Calu3 (cell line): ENCODE measurements at regions not wholly inside any gene's neighbourhood (a gene's known extent, or its start where the extent isn't known, plus 50 kb on each side); places are given as distances from the start of the nearest gene placed in this dataset.

Experiments
- BruUV-seq: library from RNA; stranded (reverse); fragments of 400-500 nt; replicated peaks from 2 replicates; lab custom pipeline; 2021; lab: Mats Ljungman, UMichigan
- CTCF ChIA-PET: fragments of 300-600 bp; sonication (Branson Sonifier 250); formaldehyde crosslinking; loops from one replicate; lab custom pipeline; 2022; ENCODE audit warnings: antibody characterized with exemption; lab: Charles Lee
- DNase-seq: peaks from one replicate; pipeline ENCODE4 v3.0.0; 2022
- H3K27ac Mint-ChIP-seq: one replicate; pipeline ENCODE4 v1.8.0; 2022; ENCODE audit warnings: mixed read lengths; ENCODE audit not compliant: unreplicated experiment
- H3K27me3 Mint-ChIP-seq: one replicate; pipeline ENCODE4 v1.8.0; 2022; ENCODE audit warnings: mixed read lengths; ENCODE audit not compliant: unreplicated experiment
- H3K36me3 Mint-ChIP-seq: one replicate; pipeline ENCODE4 v1.8.0; 2022; ENCODE audit warnings: mild to moderate bottlenecking, moderate library complexity, mixed read lengths; ENCODE audit not compliant: insufficient read depth, unreplicated experiment
- H3K4me1 Mint-ChIP-seq: one replicate; pipeline ENCODE4 v1.8.0; 2022; ENCODE audit warnings: mild to moderate bottlenecking, low read depth, mixed read lengths; ENCODE audit not compliant: unreplicated experiment
- H3K4me3 Mint-ChIP-seq: one replicate; pipeline ENCODE4 v1.8.0; 2022; ENCODE audit warnings: mild to moderate bottlenecking, low read depth, moderate library complexity, mixed read lengths; ENCODE audit not compliant: unreplicated experiment
- H3K9me3 Mint-ChIP-seq: one replicate; pipeline ENCODE4 v1.8.0; 2022; ENCODE audit warnings: low read depth, mixed read lengths; ENCODE audit not compliant: unreplicated experiment
- CTCF ChIP-seq: fragments of 200-600 bp; IDR thresholded peaks from one replicate; pipeline ENCODE4 v1.8.0; 2022; ENCODE audit warnings: antibody characterized with exemption; ENCODE audit not compliant: unreplicated experiment
- intact Hi-C: fragments of 100-400 bp; cut with micrococcal nuclease; formaldehyde crosslinking; loops from one replicate; pipeline ENCODE4 v1.10.0; 2022; ENCODE audit not compliant: unreplicated experiment

GRCh38 chr2:65620524-65620923 is 188.1 kb upstream of the SPRED2 start:
- Mint-ChIP-seq H3K27me3 (peaks cover 26% of the 10 kb centered on the region), H3K4me3 (no peak overlapping the region), H3K27ac (no peak overlapping the region), H3K9me3 (no peaks in the 10 kb centered on the region), H3K4me1 (no peaks in the 10 kb centered on the region), H3K36me3 (no peaks in the 10 kb centered on the region)
- no peak for TF ChIP-seq CTCF
- DNase-seq, result no peak
- CTCF ChIA-PET, result no interaction called here
- intact Hi-C loops, result no loop called here
- no TSS peak for BruUV-seq

- Mint-ChIP-seq H3K36me3 (no peaks in the 10 kb centered on the region), H3K27ac (no peak overlapping the region), H3K9me3 (no peaks in the 10 kb centered on the region), H3K4me1 (no peaks in the 10 kb centered on the region), H3K4me3 (no peak overlapping the region), H3K27me3 (peaks cover 26% of the 10 kb centered on the region)
- CTCF ChIA-PET, result no interaction called here
- no peak for TF ChIP-seq CTCF
- no TSS peak for BruUV-seq
- intact Hi-C loops, result no loop called here
- DNase-seq, result no peak
Measured at GRCh38 chr2:65620026-65620425, 187.6 kb upstream of the SPRED2 start.

- no peak overlapping the region for H3K4me3 Mint-ChIP-seq
- intact Hi-C loops, result no loop called here
- no peaks in the 10 kb centered on the region for H3K9me3 Mint-ChIP-seq
- TF ChIP-seq CTCF, result no peak
- peaks cover 8% of the 10 kb centered on the region for H3K4me1 Mint-ChIP-seq
- H3K27ac Mint-ChIP-seq, result no peak overlapping the region
- CTCF ChIA-PET, result no interaction called here
- no peaks in the 10 kb centered on the region for H3K36me3 Mint-ChIP-seq
- BruUV-seq, result no TSS peak
- no peak for DNase-seq
- H3K27me3 Mint-ChIP-seq, result no peaks in the 10 kb centered on the region
Measured at GRCh38 chr2:65615602-65616001, 183.2 kb upstream of the SPRED2 start.

GRCh38 chr2:65613968-65614555 is 181.7 kb upstream of the SPRED2 start:
- H3K27ac Mint-ChIP-seq, result no peak overlapping the region
- H3K27me3 Mint-ChIP-seq, result peaks cover under 1% of the 10 kb centered on the region
- no peak for TF ChIP-seq CTCF
- intact Hi-C loops, result no loop called here
- no peak overlapping the region for H3K4me3 Mint-ChIP-seq
- BruUV-seq, result no TSS peak
- no peaks in the 10 kb centered on the region for H3K36me3 Mint-ChIP-seq
- DNase-seq, result no peak
- peaks cover 8% of the 10 kb centered on the region for H3K4me1 Mint-ChIP-seq
- no peaks in the 10 kb centered on the region for H3K9me3 Mint-ChIP-seq
- CTCF ChIA-PET, result no interaction called here
